ENCODE measurements at regions not wholly inside any gene's neighbourhood (a gene's known extent, or its start where the extent isn't known, plus 50 kb on each side); places are given as distances from the start of the nearest gene placed in this dataset.

DNA sequence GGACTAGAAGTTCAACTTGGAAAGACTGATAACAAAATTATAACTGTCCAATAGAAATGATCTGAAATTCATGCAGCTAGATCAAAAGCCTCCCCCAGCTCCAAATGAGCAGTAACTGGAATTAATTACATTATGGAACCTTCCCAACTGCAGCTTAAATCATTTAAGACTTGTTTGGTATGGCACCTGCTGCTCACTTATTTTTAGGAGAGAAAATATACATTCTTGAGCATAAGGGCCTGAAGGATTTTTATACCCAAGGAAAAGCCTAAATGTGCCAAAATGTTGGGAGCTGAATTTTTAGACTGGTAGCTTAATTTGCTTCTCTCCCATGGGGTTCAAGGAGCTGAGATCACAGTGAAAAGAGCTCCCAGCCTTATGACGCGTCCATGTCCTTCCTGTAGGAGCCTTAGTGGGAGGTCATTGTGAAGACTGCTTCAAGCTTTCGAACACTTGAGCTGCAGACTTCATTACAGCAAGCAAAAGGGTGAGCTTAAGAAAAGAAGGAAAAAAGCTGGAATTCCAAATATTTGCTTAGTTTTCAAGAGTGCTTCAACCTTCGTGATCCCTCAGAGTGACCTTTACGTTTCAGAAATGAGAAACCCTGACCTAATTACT is 276.0 kb downstream of the DMAC1 start:
- Histone ChIP-seq H3K27me3 (ENCODE audit: insufficient read depth, low read length, poor library complexity, severe bottlenecking) (peaks cover 5% of the 10 kb centered on the region), H3F3A (ENCODE audit: low read depth) (no peaks in the 10 kb centered on the region; the same call in 1 of the 2 replicates), H3K4me1 (ENCODE audit: insufficient read depth, low read length, poor library complexity, severe bottlenecking) (no peaks in the 10 kb centered on the region), H3K4me2 (ENCODE audit: low read depth, low read length, poor library complexity, severe bottlenecking) (no peak overlapping the region), H3K4me3 (ENCODE audit: low read length, poor library complexity, severe bottlenecking) (no peak overlapping the region), H4K20me1 (ENCODE audit: insufficient read depth, low read length, poor library complexity, severe bottlenecking) (no peaks in the 10 kb centered on the region), H3K9ac (ENCODE audit: low read depth, low read length, poor library complexity, severe bottlenecking) (no peak overlapping the region), H3K79me2 (ENCODE audit: insufficient read depth, low read length) (no peaks in the 10 kb centered on the region), H2AFZ (ENCODE audit: low read length) (no peak overlapping the region), H3K9me3 (ENCODE audit: insufficient read depth, low read depth, low read length) (no peaks in the 10 kb centered on the region), H3K36me3 (ENCODE audit: insufficient read depth, low read length) (no peaks in the 10 kb centered on the region), H3K9me2 (replicated peaks; ENCODE audit: low read depth, low read length) (no peaks in the 10 kb centered on the region)
- TF ChIP-seq, protein P1, sequence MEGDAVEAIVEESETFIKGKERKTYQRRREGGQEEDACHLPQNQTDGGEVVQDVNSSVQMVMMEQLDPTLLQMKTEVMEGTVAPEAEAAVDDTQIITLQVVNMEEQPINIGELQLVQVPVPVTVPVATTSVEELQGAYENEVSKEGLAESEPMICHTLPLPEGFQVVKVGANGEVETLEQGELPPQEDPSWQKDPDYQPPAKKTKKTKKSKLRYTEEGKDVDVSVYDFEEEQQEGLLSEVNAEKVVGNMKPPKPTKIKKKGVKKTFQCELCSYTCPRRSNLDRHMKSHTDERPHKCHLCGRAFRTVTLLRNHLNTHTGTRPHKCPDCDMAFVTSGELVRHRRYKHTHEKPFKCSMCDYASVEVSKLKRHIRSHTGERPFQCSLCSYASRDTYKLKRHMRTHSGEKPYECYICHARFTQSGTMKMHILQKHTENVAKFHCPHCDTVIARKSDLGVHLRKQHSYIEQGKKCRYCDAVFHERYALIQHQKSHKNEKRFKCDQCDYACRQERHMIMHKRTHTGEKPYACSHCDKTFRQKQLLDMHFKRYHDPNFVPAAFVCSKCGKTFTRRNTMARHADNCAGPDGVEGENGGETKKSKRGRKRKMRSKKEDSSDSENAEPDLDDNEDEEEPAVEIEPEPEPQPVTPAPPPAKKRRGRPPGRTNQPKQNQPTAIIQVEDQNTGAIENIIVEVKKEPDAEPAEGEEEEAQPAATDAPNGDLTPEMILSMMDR (conservative IDR thresholded peaks at IDR 0.05; ENCODE audit: low read length), result no peak
- TF ChIP-seq EZH2phosphoT487 (IDR thresholded peaks at IDR 0.05; ENCODE audit: borderline replicate concordance), result no peak

DNA sequence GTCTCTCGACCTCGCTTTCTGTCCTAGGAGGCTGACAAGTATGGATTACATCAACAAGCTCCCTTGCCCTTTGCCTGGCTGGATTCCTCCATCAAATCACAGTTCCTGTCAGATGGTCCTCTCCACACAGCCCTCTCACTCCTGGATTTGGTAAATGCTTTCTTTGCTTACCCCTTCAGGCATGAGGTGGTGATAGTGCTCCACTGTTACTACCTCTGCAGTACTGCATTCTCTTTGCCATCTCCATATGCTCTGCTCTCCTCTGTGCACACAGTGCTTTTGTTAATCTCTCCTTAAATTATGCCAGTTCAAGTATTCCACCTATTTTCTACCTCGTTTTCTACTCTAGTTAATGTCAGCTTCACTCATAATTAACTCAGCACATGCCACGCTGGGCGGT is 279.2 kb downstream of the DMAC1 start:
- H3K4me3 ChIP-seq (ENCODE audit: low read length, poor library complexity, severe bottlenecking), result no peak overlapping the region
- no peak overlapping the region for H2AFZ ChIP-seq (ENCODE audit: low read length)
- H3K4me2 ChIP-seq (ENCODE audit: low read depth, low read length, poor library complexity, severe bottlenecking), result no peak overlapping the region

GRCh38 chr9:7516376-7516775 is 283.2 kb downstream of the DMAC1 start:
- H3K4me1 ChIP-seq (ENCODE audit: insufficient read depth, low read length, poor library complexity, severe bottlenecking), result no peaks in the 10 kb centered on the region
- no peaks in the 10 kb centered on the region for H3K27me3 ChIP-seq (ENCODE audit: insufficient read depth, low read length, poor library complexity, severe bottlenecking)
- no peaks in the 10 kb centered on the region for H3F3A ChIP-seq (ENCODE audit: low read depth)
- H3K4me3 ChIP-seq (ENCODE audit: low read length, poor library complexity, severe bottlenecking), result no peak overlapping the region
- H3K4me2 ChIP-seq (ENCODE audit: low read depth, low read length, poor library complexity, severe bottlenecking), result no peak overlapping the region
- no peaks in the 10 kb centered on the region for H3K36me3 ChIP-seq (ENCODE audit: insufficient read depth, low read length)
- no peaks in the 10 kb centered on the region for H3K9me2 ChIP-seq (replicated peaks; ENCODE audit: low read depth, low read length)
- no peak overlapping the region for H3K9ac ChIP-seq (ENCODE audit: low read depth, low read length, poor library complexity, severe bottlenecking)
- no peaks in the 10 kb centered on the region for H3K9me3 ChIP-seq (ENCODE audit: insufficient read depth, low read depth, low read length)
- no peaks in the 10 kb centered on the region for H3K79me2 ChIP-seq (ENCODE audit: insufficient read depth, low read length)
- no peaks in the 10 kb centered on the region for H4K20me1 ChIP-seq (ENCODE audit: insufficient read depth, low read length, poor library complexity, severe bottlenecking)
- no peak overlapping the region for H2AFZ ChIP-seq (ENCODE audit: low read length)
- no peak for TF ChIP-seq EZH2phosphoT487 (IDR thresholded peaks at IDR 0.05; ENCODE audit: borderline replicate concordance)
- TF ChIP-seq, protein P1 (conservative IDR thresholded peaks at IDR 0.05; ENCODE audit: low read length), result no peak

More for the DNA sequence above, 279.2 kb downstream of the DMAC1 start:
- Histone ChIP-seq H3K9me3 (ENCODE audit: insufficient read depth, low read depth, low read length) (no peaks in the 10 kb centered on the region), H3K27me3 (ENCODE audit: insufficient read depth, low read length, poor library complexity, severe bottlenecking) (peaks cover 5% of the 10 kb centered on the region), H4K20me1 (ENCODE audit: insufficient read depth, low read length, poor library complexity, severe bottlenecking) (no peaks in the 10 kb centered on the region), H3K36me3 (ENCODE audit: insufficient read depth, low read length) (no peaks in the 10 kb centered on the region), H3K9me2 (replicated peaks; ENCODE audit: low read depth, low read length) (no peaks in the 10 kb centered on the region), H3K79me2 (ENCODE audit: insufficient read depth, low read length) (no peaks in the 10 kb centered on the region), H3F3A (ENCODE audit: low read depth) (no peaks in the 10 kb centered on the region), H3K9ac (ENCODE audit: low read depth, low read length, poor library complexity, severe bottlenecking) (no peak overlapping the region), H3K4me1 (ENCODE audit: insufficient read depth, low read length, poor library complexity, severe bottlenecking) (no peaks in the 10 kb centered on the region)
- TF ChIP-seq, protein P1 (conservative IDR thresholded peaks at IDR 0.05; ENCODE audit: low read length), result no peak
- no peak for TF ChIP-seq EZH2phosphoT487 (IDR thresholded peaks at IDR 0.05; ENCODE audit: borderline replicate concordance)

Data from Loucy (cell line).